ENCODE measurements at regions not wholly inside any gene's neighbourhood (a gene's known extent, or its start where the extent isn't known, plus 50 kb on each side); places are given as distances from the start of the nearest gene placed in this dataset.
"Not testable (repeated sequence)": the region's sequence is repeated elsewhere in the genome, so short reads cannot be mapped to it uniquely, and the experiment has no call there.

GRCh38 chr5:99763021-99763774 is 772.0 kb upstream of the FAM174A start:
- DNase-seq (ENCODE audit: low read depth in 2 of 2, low spot score in 1 of 2), result no peak

DNA sequence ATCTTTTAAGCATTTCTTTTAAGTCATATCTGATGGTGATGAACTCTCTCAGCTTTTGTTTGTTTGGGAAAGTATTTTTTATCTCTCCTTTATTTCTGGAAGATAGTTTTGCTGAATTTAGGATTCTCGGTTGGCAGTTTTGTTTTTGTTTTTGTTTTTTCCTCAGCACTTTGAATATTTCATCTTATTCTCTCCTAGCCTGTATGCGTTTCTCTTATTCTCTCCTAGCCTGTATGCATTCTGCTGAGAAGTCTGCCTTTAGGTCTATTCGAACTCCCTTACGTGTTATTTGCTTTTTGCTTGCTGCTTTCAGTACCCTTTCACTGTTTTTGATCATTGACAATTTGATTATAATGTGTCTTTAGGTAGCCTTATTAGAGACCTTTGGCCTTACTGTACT is 787.8 kb upstream of the FAM174A start:
- DNase-seq (ENCODE audit: low read depth in 2 of 2, low spot score in 1 of 2), result no peak

DNA sequence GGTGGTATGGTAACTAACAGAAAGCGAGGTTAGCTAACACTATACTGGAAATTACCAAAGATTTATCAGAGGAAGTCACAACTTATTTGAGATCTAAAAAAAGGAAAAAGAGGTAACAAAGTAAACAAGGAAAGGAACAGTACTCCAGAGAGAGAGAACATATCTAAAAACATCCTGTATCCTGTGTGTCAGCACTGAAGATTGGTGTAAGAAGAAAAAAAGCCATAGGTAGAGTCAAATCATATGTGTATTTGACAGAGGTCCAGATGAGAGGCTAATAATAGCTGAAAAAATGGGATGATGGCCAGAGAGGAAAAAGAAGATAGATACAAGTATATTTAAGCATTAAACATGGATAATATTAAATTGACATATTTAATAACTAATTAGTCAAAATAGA is 802.0 kb upstream of the FAM174A start:
- not testable (repeated sequence) for DNase-seq (ENCODE audit: low read depth in 2 of 2, low spot score in 1 of 2)

GRCh38 chr5:99730653-99731052 is 801.8 kb upstream of the CHD1 start:
- DNase-seq (ENCODE audit: low read depth in 2 of 2, low spot score in 1 of 2), result not testable (repeated sequence)

GRCh38 chr5:99724732-99725290 is 796.0 kb upstream of the CHD1 start:
- no peak for DNase-seq (ENCODE audit: low read depth in 2 of 2, low spot score in 1 of 2)

DNA sequence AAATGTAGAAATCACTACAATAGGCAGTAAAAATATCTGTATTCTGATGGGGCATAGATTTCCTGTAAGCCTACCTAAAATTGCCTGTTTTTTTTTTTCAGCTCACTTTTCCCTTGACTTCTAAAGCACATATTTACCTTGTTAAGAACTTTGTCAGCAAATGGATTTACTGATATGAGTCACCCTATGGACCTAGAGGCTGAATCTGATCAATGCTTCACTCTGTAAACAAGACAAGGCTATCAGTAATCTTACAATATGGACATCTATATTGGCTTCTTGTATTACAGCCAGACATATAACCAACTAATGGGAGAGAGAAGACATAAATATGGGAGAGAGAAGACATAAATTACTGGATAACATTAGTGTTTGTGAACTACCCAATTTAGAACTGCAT is 792.7 kb upstream of the CHD1 start:
- no peak for DNase-seq (ENCODE audit: low read depth in 2 of 2, low spot score in 1 of 2)

- DNase-seq (ENCODE audit: low read depth in 2 of 2, low spot score in 1 of 2), result no peak
Measured at GRCh38 chr5:99715921-99716320, 787.1 kb upstream of the CHD1 start.

- no peak for DNase-seq (ENCODE audit: low read depth in 2 of 2, low spot score in 1 of 2)
Measured at GRCh38 chr5:99706160-99706559, 777.4 kb upstream of the CHD1 start.

GRCh38 chr5:99702565-99702964 is 773.8 kb upstream of the CHD1 start:
- DNase-seq (ENCODE audit: low read depth in 2 of 2, low spot score in 1 of 2), result no peak

- DNase-seq (ENCODE audit: low read depth in 2 of 2, low spot score in 1 of 2), result no peak
Measured at GRCh38 chr5:99694884-99695283, 766.1 kb upstream of the CHD1 start.

DNA sequence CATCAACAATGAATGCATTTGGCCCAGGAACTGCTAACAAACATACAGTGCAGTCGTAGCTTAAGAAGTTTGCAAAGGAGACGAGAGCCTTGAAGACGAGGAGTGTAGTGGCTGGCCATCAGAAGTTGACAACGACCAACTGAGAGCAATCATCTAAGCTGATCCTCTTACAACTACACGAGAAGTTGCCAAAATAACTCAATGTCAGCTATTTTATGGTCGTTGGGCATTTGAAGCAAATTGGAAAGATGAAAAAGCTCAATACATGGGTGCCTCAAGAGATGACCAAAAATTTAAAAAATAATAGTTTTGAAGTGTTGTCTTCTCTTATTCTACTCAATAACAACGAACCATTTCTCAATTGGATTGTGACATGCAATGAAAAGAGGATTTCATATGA is 757.7 kb upstream of the CHD1 start:
- DNase-seq (ENCODE audit: low read depth in 2 of 2, low spot score in 1 of 2), result no peak

GRCh38 chr5:99675974-99676373 is 747.2 kb upstream of the CHD1 start:
- DNase-seq (ENCODE audit: low read depth in 2 of 2, low spot score in 1 of 2), result no peak

GRCh38 chr5:99674101-99674500 is 745.3 kb upstream of the CHD1 start:
- no peak for DNase-seq (ENCODE audit: low read depth in 2 of 2, low spot score in 1 of 2)

- DNase-seq (ENCODE audit: low read depth in 2 of 2, low spot score in 1 of 2), result no peak
Measured at GRCh38 chr5:99664972-99665371, 736.2 kb upstream of the CHD1 start.

DNA sequence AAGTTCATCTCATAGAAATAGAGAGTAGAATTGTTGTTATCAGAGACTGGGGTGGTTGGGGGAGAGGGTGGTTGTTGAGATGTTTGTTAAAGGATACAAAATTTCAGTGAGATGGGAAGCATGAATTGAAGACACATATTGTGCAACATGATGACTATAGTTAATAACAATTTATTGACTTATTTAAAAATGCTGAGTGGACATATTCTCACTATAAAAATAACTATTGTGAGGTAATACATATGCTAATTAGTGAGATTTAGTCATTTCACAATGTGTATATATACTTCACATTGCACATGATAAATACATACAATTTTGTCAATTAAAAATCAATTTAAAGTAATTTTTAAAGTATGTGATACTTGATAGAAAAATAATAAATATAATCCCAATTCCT is 722.5 kb upstream of the CHD1 start:
- no peak for DNase-seq (ENCODE audit: low read depth in 2 of 2, low spot score in 1 of 2)

DNA sequence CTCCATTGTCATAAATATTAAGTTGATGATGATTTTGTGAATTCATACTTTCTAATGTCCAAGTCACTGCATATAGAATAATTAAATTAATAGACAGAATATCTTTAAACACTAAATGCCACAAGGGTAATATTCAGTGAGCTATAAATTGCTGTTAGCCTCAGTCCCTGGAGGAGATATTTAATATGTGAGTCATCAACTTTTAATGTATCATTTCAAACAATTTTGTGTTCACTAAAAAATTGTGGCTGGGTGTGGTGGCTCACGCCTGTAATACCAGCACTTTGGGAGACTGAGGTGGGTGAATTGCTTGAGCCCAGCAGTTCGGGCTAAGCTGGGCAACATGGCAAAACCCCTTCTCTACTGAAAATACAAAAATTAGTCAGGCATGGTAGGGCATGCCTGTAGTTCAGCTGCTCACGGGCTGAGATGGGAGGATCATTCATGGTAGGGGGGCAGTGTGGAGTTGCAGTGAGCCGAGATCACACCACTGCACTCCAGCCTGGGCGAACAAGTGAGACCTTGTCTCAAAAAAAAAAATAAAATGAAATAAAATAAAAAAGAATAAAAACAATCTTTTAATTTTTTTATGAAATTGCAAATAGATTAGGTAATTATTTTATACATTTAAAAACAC is 717.3 kb upstream of the CHD1 start:
- no peak for DNase-seq (ENCODE audit: low read depth in 2 of 2, low spot score in 1 of 2)

DNA sequence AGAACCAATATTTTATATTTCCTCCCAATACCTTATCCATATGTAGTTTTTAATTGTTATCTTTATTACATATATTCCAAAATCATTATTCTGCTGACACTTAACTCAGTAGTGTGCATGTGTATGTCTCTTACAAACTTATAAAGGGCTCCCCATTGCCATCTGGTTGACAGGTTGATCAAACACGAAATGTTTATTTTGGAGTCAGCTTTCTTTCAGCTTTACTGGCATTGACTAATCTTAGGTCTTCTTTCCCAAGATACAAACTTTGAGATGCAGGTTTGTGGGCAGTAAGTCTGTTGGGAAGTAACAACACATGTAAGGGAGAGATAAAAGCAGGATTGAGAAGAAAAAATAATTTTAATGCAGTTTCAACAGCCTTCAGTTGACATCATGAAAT is 716.0 kb upstream of the CHD1 start:
- no peak for DNase-seq (ENCODE audit: low read depth in 2 of 2, low spot score in 1 of 2)

DNA sequence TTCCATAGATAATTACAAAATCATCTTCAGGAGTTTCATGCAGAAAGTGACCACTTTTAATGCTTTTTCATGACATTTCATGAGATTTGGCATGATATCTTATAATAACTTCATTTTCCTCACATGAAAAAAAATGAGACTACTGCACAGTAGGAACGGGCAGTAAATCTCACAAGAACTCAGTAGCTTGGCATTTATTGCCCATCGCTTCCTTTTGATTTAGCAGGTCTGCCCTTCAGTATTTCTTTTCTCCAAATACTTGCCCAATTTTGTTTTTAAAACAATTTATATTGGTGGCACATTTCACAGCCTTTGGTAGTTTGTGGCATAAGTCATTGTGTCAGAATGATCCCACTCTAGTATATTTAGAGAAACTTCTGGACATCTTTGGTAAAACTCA is 711.8 kb upstream of the CHD1 start:
- no peak for DNase-seq (ENCODE audit: low read depth in 2 of 2, low spot score in 1 of 2)

DNA sequence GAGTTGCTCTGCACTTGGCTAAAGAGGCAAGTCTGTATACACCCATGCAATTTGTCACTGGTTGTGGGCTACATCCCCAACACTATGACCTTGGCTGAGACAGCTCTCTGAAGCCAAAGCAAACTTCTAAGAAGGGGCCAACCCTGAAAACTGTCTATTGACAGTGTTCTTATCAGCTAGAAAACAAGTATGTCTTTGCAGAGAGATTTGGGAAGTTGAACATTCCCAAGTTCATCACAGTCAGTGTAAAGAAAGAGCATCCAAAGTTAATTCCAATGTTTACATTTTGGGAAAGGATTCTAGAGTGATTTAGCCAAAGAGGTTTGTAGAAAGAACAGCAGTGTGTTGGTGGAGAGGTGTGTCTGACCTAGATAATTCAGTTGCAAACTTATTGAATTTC is 711.1 kb upstream of the CHD1 start:
- no peak for DNase-seq (ENCODE audit: low read depth in 2 of 2, low spot score in 1 of 2)

DNA sequence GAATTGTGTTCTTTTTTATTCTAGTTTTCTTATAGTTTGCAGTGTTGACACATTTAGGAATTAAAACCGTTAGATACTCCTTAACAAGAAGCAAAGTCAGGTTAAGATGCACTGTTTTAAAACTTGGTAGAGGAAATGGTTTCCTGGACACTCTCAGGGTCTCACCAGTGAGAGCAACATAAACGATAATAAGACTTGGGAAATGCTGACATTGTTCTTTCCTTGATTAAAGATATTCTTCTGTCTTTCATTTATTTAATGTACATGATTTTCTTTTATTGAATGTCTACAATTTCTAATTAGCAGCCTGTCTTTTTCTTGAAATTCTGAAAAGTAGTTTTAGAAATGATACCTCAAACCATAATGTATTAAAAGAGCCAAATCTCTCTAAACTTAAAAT is 707.9 kb upstream of the CHD1 start:
- DNase-seq (ENCODE audit: low read depth in 2 of 2, low spot score in 1 of 2), result no peak

DNA sequence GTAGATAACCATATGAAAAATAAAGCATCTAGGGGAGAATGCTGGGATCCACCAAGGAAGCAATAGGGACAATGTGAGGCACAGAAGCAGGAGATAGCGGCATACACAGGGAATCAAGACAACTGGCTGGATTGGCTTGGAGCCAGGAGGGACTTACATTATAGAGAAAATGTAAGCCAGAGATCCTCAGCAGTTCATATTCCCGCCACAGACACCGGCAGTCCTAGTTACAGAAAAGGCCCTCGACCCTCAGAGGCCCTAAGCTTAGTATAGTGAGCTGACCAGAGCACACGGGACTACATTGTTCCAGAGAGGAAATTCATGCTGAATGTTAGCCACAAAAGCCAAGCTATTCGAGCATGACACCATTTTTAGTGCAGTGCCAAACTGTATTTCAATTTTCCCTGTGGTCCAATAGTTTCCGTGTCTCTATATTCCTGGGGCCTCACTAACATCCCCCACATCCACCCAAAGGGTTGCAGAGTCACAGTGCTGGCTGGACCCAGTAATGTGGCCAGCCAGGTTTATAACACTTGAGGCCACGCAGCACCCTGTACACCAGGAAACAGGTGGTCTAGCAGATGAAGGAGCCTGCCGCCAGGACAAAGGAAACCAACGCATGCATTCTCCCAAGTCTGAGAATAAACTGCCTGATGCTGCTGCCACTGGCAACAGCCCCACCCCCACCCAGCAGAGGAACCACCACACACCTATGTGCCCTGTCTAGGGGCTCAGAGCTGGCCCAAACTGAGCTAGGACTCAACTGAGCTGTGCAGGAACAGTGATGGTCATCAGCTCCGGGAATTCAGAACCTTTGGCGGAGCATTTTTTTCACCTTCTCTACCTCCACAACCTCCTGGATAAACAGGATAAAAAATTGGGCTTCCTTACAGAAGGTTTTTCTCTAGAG is 693.2 kb upstream of the CHD1 start:
- DNase-seq (ENCODE audit: low read depth in 2 of 2, low spot score in 1 of 2), result no peak

- no peak for DNase-seq (ENCODE audit: low read depth in 2 of 2, low spot score in 1 of 2)
Measured at GRCh38 chr5:99617335-99617734, 688.5 kb upstream of the CHD1 start.

Data from stimulated activated CD8-positive, alpha-beta memory T cell treated with anti-CD3 and anti-CD28 coated beads, Interleukin-4, amount 100 ng/mL, for 4 hours (primary cell).